H9 (cell line): ENCODE measurements at regions not wholly inside any gene's neighbourhood (a gene's known extent, or its start where the extent isn't known, plus 50 kb on each side); places are given as distances from the start of the nearest gene placed in this dataset.

ENCODE experiments used
- DNase-seq: peaks from one replicate; pipeline ENCODE4 v3.0.0-alpha.2; 2017
- H2AFZ ChIP-seq: one replicate; pipeline ENCODE4 v1.6.1; 2013; ENCODE audit warnings: mild to moderate bottlenecking, low read length, control low read depth, moderate library complexity
- H2AK5ac ChIP-seq: 2 replicates; pipeline ENCODE4 v1.6.1; 2013; ENCODE audit warnings: low read length, control low read depth, mixed read lengths; ENCODE audit not compliant: insufficient read length
- H2BK120ac ChIP-seq: one replicate; pipeline ENCODE4 v1.6.1; 2013; ENCODE audit warnings: low read depth, mild to moderate bottlenecking, low read length, control low read depth, inconsistent platforms; ENCODE audit not compliant: poor library complexity, severe bottlenecking
- H2BK12ac ChIP-seq: 2 replicates; pipeline ENCODE4 v1.6.1; 2013; ENCODE audit warnings: low read length, control low read depth, mixed read lengths, low read depth; ENCODE audit not compliant: insufficient read length
- H2BK15ac ChIP-seq: 2 replicates; pipeline ENCODE4 v1.6.1; 2013; ENCODE audit warnings: low read depth, low read length, control low read depth
- H2BK20ac ChIP-seq: one replicate; pipeline ENCODE4 v1.6.1; 2013; ENCODE audit warnings: low read depth, mild to moderate bottlenecking, low read length, control low read depth, inconsistent platforms; ENCODE audit not compliant: poor library complexity, severe bottlenecking
- H2BK5ac ChIP-seq: 2 replicates; pipeline ENCODE4 v1.6.1; 2013; ENCODE audit warnings: low read length, control low read depth, mixed read lengths; ENCODE audit not compliant: insufficient read length
- H3K14ac ChIP-seq: 2 replicates; pipeline ENCODE4 v1.6.1; 2013; ENCODE audit warnings: low read length, control low read depth; ENCODE audit not compliant: insufficient read depth
- H3K18ac ChIP-seq: 2 replicates; pipeline ENCODE4 v1.6.1; 2013; ENCODE audit warnings: low read depth, mild to moderate bottlenecking, mixed read lengths, low read length, control low read depth; ENCODE audit not compliant: insufficient read length
- H3K23ac ChIP-seq: 2 replicates; pipeline ENCODE4 v1.6.1; 2013; ENCODE audit warnings: low read length, control low read depth, mixed read lengths, low read depth; ENCODE audit not compliant: insufficient read length
- H3K23me2 ChIP-seq: 2 replicates; pipeline ENCODE4 v1.6.1; 2013; ENCODE audit warnings: low read depth, mild to moderate bottlenecking, mixed read lengths, low read length, control low read depth; ENCODE audit not compliant: insufficient read length, poor library complexity, severe bottlenecking
- H3K27ac ChIP-seq: 2 replicates; pipeline ENCODE4 v1.5.1; 2013; ENCODE audit warnings: low read length, control low read depth, mixed read lengths, low read depth; ENCODE audit not compliant: insufficient read length
- H3K27me3 ChIP-seq: 2 replicates; pipeline ENCODE4 v1.6.1; 2013; ENCODE audit warnings: low read length, control low read depth, inconsistent platforms; ENCODE audit not compliant: insufficient read depth
- H3K4ac ChIP-seq: 2 replicates; pipeline ENCODE4 v1.6.1; 2013; ENCODE audit warnings: low read depth, mild to moderate bottlenecking, control low read depth, inconsistent platforms, low read length, moderate library complexity
- H3K4me1 ChIP-seq: 2 replicates; pipeline ENCODE4 v1.6.1; 2013; ENCODE audit warnings: low read length, control low read depth, inconsistent platforms; ENCODE audit not compliant: insufficient read depth
- H3K4me2 ChIP-seq: 2 replicates; pipeline ENCODE4 v1.6.1; 2013; ENCODE audit warnings: low read length, control low read depth, mixed read lengths; ENCODE audit not compliant: insufficient read length, insufficient read depth
- H3K56ac ChIP-seq: 2 replicates; pipeline ENCODE4 v1.6.1; 2013; ENCODE audit warnings: low read depth, mild to moderate bottlenecking, mixed read lengths, low read length, control low read depth; ENCODE audit not compliant: insufficient read length
- H3K79me1 ChIP-seq: 2 replicates; pipeline ENCODE4 v1.6.1; 2013; ENCODE audit warnings: low read depth, mild to moderate bottlenecking, moderate library complexity, low read length, control low read depth, inconsistent platforms; ENCODE audit not compliant: insufficient read depth, poor library complexity, severe bottlenecking
- H3K79me2 ChIP-seq: 2 replicates; pipeline ENCODE4 v1.6.1; 2013; ENCODE audit warnings: low read length, control low read depth, inconsistent platforms; ENCODE audit not compliant: insufficient read depth
- H3K9ac ChIP-seq: 2 replicates; pipeline ENCODE4 v1.6.1; 2013; ENCODE audit warnings: low read length, control low read depth, mixed read lengths; ENCODE audit not compliant: insufficient read length; ENCODE audit errors: extremely low read depth
- H3K9me3 ChIP-seq: one replicate; pipeline ENCODE4 v1.6.1; 2013; ENCODE audit warnings: low read depth, low read length, inconsistent platforms; ENCODE audit not compliant: control insufficient read depth
- H3T11ph ChIP-seq: one replicate; pipeline ENCODE4 v1.6.1; 2013; ENCODE audit warnings: mild to moderate bottlenecking, low read length, control low read depth, inconsistent platforms
- H4K20me1 ChIP-seq: one replicate; pipeline ENCODE4 v1.6.1; 2013; ENCODE audit not compliant: control insufficient read depth, insufficient read length, insufficient read depth
- H4K5ac ChIP-seq: 2 replicates; pipeline ENCODE4 v1.6.1; 2013; ENCODE audit warnings: low read depth, mild to moderate bottlenecking, mixed read lengths, low read length, control low read depth; ENCODE audit not compliant: insufficient read length
- H4K8ac ChIP-seq: replicated peaks from 2 replicates; pipeline ENCODE4 v1.6.1; 2013; ENCODE audit warnings: low read length, control low read depth, mixed read lengths, low read depth; ENCODE audit not compliant: insufficient read length
- H4K91ac ChIP-seq: 2 replicates; pipeline ENCODE4 v1.6.1; 2013; ENCODE audit warnings: low read depth, mild to moderate bottlenecking, moderate library complexity, mixed read lengths, low read length, control low read depth; ENCODE audit not compliant: insufficient read length
- H3K27ac Mint-ChIP-seq, 3 experiments: 2 replicates in 2 of 3; 3 replicates in 1 of 3; pipeline ENCODE4 v1.8.0; 2020 to 2021; ENCODE audit warnings: mixed read lengths in 3 of 3, mild to moderate bottlenecking in 1 of 3, moderate library complexity in 1 of 3
- H3K27me3 Mint-ChIP-seq: 2 replicates; pipeline ENCODE4 v1.8.0; 2021; ENCODE audit warnings: low read depth, mild to moderate bottlenecking, moderate library complexity, mixed read lengths
- H3K36me3 Mint-ChIP-seq, 3 experiments: 2 replicates in 2 of 3; 3 replicates in 1 of 3; pipeline ENCODE4 v1.8.0; 2020 to 2021; ENCODE audit warnings: low read depth in 3 of 3, mixed read lengths in 3 of 3; ENCODE audit not compliant: insufficient read depth in 1 of 3
- H3K4me1 Mint-ChIP-seq, 2 experiments: 2 replicates each; pipeline ENCODE4 v1.8.0; 2020; ENCODE audit warnings: mixed read lengths in 2 of 2
- H3K4me3 Mint-ChIP-seq, 2 experiments: 2 replicates in 1 of 2; 3 replicates in 1 of 2; pipeline ENCODE4 v1.8.0; 2020 to 2021; ENCODE audit warnings: mild to moderate bottlenecking in 2 of 2, mixed read lengths in 2 of 2, moderate library complexity in 1 of 2
- H3K9me3 Mint-ChIP-seq, 2 experiments: 2 replicates in 1 of 2; 3 replicates in 1 of 2; pipeline ENCODE4 v1.8.0; 2020; ENCODE audit warnings: mild to moderate bottlenecking in 2 of 2, mixed read lengths in 2 of 2, moderate library complexity in 1 of 2
- TF ChIP-seq, protein P1 (sequence below): fragments of 200-600 bp; sonication (generic); conservative IDR thresholded peaks from 3 replicates; pipeline ENCODE4 v1.8.0; 2021; ENCODE audit warnings: antibody characterized with exemption, mild to moderate bottlenecking

DNA sequence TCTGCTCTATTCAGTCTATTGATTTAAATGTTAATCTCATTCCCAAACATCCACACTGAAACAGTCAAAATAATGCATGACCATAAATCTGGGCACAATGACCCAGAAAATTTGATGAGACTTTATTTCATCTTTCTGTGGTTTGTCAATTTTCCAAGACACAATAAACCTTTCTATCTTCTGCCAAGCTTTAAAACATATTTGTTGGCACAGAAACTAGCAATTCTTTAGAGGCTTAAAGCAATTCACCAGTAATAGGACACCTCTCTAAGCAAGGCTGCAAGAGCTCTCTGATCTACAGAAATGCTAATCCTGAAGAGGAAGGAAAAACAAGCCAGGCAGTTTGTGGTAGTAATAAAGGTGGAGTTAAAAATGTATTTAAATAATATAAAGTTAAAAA, 113.7 kb downstream of the FCRL5 start:
- H3K4me1 Mint-ChIP-seq = peaks cover 31 to 41% of the 10 kb centered on the region in 2 experiments

More for the DNA sequence above, 113.7 kb downstream of the FCRL5 start:
- Histone ChIP-seq H2AK5ac (no peak overlapping the region), H2AFZ (no peak overlapping the region), H2BK20ac (no peak overlapping the region), H3K4ac (no peak overlapping the region), H2BK120ac (no peak overlapping the region), H3K79me1 (no peaks in the 10 kb centered on the region), H2BK15ac (no peak overlapping the region), H3K14ac (no peak overlapping the region), H2BK12ac (no peak overlapping the region), H3K9ac (no peak overlapping the region), H4K20me1 (no peaks in the 10 kb centered on the region), H3K18ac (no peak overlapping the region), H3K4me1 (no peaks in the 10 kb centered on the region; the same call in 1 of the 2 replicates), H3K9me3 (no peaks in the 10 kb centered on the region), H3K27me3 (no peaks in the 10 kb centered on the region), H4K8ac (no peak overlapping the region), H4K5ac (no peak overlapping the region), H4K91ac (no peak overlapping the region), H3K79me2 (no peaks in the 10 kb centered on the region), H3K4me2 (no peak overlapping the region), H3T11ph (no peak overlapping the region), H2BK5ac (no peak overlapping the region), H3K23me2 (no peaks in the 10 kb centered on the region), H3K27ac (no peak overlapping the region), H3K56ac (no peak overlapping the region), H3K23ac (no peak overlapping the region)
- H3K27me3 Mint-ChIP-seq = no peaks in the 10 kb centered on the region; the same call in 1 of the 2 replicates
- H3K4me3 Mint-ChIP-seq = no peak overlapping the region
- TF ChIP-seq, protein P1, sequence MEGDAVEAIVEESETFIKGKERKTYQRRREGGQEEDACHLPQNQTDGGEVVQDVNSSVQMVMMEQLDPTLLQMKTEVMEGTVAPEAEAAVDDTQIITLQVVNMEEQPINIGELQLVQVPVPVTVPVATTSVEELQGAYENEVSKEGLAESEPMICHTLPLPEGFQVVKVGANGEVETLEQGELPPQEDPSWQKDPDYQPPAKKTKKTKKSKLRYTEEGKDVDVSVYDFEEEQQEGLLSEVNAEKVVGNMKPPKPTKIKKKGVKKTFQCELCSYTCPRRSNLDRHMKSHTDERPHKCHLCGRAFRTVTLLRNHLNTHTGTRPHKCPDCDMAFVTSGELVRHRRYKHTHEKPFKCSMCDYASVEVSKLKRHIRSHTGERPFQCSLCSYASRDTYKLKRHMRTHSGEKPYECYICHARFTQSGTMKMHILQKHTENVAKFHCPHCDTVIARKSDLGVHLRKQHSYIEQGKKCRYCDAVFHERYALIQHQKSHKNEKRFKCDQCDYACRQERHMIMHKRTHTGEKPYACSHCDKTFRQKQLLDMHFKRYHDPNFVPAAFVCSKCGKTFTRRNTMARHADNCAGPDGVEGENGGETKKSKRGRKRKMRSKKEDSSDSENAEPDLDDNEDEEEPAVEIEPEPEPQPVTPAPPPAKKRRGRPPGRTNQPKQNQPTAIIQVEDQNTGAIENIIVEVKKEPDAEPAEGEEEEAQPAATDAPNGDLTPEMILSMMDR = no peak
- DNase-seq = no peak
- peak overlapping the region in 1 of 3 experiments; percentile 84; a peak in 3 of 7 replicates for H3K27ac Mint-ChIP-seq
- peaks cover 1 to 22% (median 4%) of the 10 kb centered on the region in 3 experiments; a peak in 5 of 7 replicates for H3K36me3 Mint-ChIP-seq
- H3K9me3 Mint-ChIP-seq = peaks cover 2 to 9% of the 10 kb centered on the region in 2 experiments; a peak in 4 of 5 replicates
